H1 (cell line): ENCODE measurements at regions not wholly inside any gene's neighbourhood (a gene's known extent, or its start where the extent isn't known, plus 50 kb on each side); places are given as distances from the start of the nearest gene placed in this dataset.

Experiments used
- CTCF ChIA-PET: fragments of 300-600 bp; sonication (Branson Sonifier 250); formaldehyde crosslinking; loops from one replicate; lab custom pipeline; 2021; ENCODE audit not compliant: partially characterized antibody; lab: Charles Lee
- POLR2A ChIA-PET: fragments of 300-600 bp; sonication (Branson Sonifier 250); formaldehyde crosslinking; loops from one replicate; lab custom pipeline; 2021; ENCODE audit warnings: inconsistent platforms; ENCODE audit not compliant: partially characterized antibody; lab: Charles Lee
- DNase-seq, 2 experiments: peaks; one replicate each; pipeline versions ENCODE4 v3.0.0 to v3.0.0-alpha.2; 2010 to 2022; ENCODE audit warnings: low spot score in 2 of 2, low read depth in 1 of 2, mixed read lengths in 1 of 2
- FAIRE-seq: peaks from 2 replicates; lab custom pipeline; 2011; peaks lifted over from hg19 to GRCh38; lab: Jason Lieb, UNC
- H2AFZ ChIP-seq: 2 replicates; pipeline ENCODE4 v1.8.1; 2012; ENCODE audit warnings: low read length, inconsistent platforms
- H2AK5ac ChIP-seq: 2 replicates; pipeline ENCODE4 v1.6.1; 2013; ENCODE audit warnings: low read depth, low read length
- H2BK120ac ChIP-seq: replicated peaks from 2 replicates; pipeline ENCODE3; 2013; ENCODE audit warnings: low read depth, low read length, inconsistent platforms
- H2BK12ac ChIP-seq: 2 replicates; pipeline ENCODE4 v1.6.1; 2013; ENCODE audit warnings: low read depth, low read length
- H2BK15ac ChIP-seq: 2 replicates; pipeline ENCODE4 v1.6.1; 2013; ENCODE audit warnings: low read length
- H2BK20ac ChIP-seq: 2 replicates; pipeline ENCODE4 v1.6.1; 2013; ENCODE audit warnings: low read length
- H2BK5ac ChIP-seq: 2 replicates; pipeline ENCODE4 v1.6.1; 2013; ENCODE audit warnings: low read depth, low read length
- H3K14ac ChIP-seq: 2 replicates; pipeline ENCODE4 v1.6.1; 2013; ENCODE audit warnings: inconsistent platforms; ENCODE audit not compliant: insufficient read length
- H3K18ac ChIP-seq: 2 replicates; pipeline ENCODE4 v1.6.1; 2013; ENCODE audit warnings: low read length; ENCODE audit errors: extremely low read depth
- H3K23ac ChIP-seq: 2 replicates; pipeline ENCODE4 v1.6.1; 2013; ENCODE audit warnings: inconsistent platforms; ENCODE audit not compliant: insufficient read length
- H3K23me2 ChIP-seq: 2 replicates; pipeline ENCODE4 v1.6.1; 2013; ENCODE audit warnings: low read depth, low read length
- H3K27ac ChIP-seq: 2 replicates; pipeline ENCODE4 v1.6.1; 2011; ENCODE audit warnings: low read depth, low read length, inconsistent platforms
- H3K27me3 ChIP-seq, 4 experiments: replicated peaks in 1 of 4; 1 replicate in 1 of 4; 2 replicates in 3 of 4; pipeline versions ENCODE4 v1.6.1 to v1.8.1; 2011 to 2013; ENCODE audit warnings: low read length in 3 of 4, mild to moderate bottlenecking in 3 of 4, inconsistent platforms in 2 of 4, mixed read lengths in 2 of 4, moderate library complexity in 1 of 4; ENCODE audit not compliant: control insufficient read depth in 3 of 4, insufficient read depth in 3 of 4; ENCODE audit errors: extremely low read depth in 1 of 4
- H3K36me3 ChIP-seq, 4 experiments: 2 replicates each; pipeline versions ENCODE4 v1.6.1 to v1.8.1; 2011 to 2013; ENCODE audit warnings: mild to moderate bottlenecking in 4 of 4, low read length in 3 of 4, moderate library complexity in 2 of 4, control low read depth in 1 of 4, inconsistent platforms in 1 of 4; ENCODE audit not compliant: insufficient read depth in 4 of 4, control insufficient read depth in 2 of 4
- H3K4ac ChIP-seq: replicated peaks from 2 replicates; pipeline ENCODE3; 2013; ENCODE audit warnings: low read length, low read depth, mixed read lengths, inconsistent platforms; ENCODE audit not compliant: insufficient read length
- H3K4me1 ChIP-seq, 4 experiments: replicated peaks in 1 of 4; 1 replicate in 1 of 4; 2 replicates in 3 of 4; pipeline versions ENCODE4 v1.6.1 to v1.8.1; 2011 to 2013; ENCODE audit warnings: low read length in 3 of 4, inconsistent platforms in 2 of 4, mixed read lengths in 1 of 4; ENCODE audit not compliant: insufficient read depth in 4 of 4, control insufficient read depth in 3 of 4
- H3K4me2 ChIP-seq, 2 experiments: 2 replicates each; pipeline versions ENCODE4 v1.6.1 to v1.8.1; 2011 to 2013; ENCODE audit warnings: low read depth in 2 of 2, low read length in 2 of 2, control low read depth in 1 of 2, inconsistent platforms in 1 of 2, mild to moderate bottlenecking in 1 of 2; ENCODE audit not compliant: insufficient read depth in 1 of 2
- H3K4me3 ChIP-seq, 4 experiments: fragments of 200-600, 300-600 bp in 1 of 4; sonication (generic), shearing (Covaris generic), sonication (Bioruptor Twin) in 1 of 4; 2 replicates each; pipeline versions ENCODE4 v1.5.1 to v1.8.1; 2011 to 2016; ENCODE audit warnings: low read length in 4 of 4, low read depth in 3 of 4, control low read depth in 2 of 4, inconsistent platforms in 2 of 4, mild to moderate bottlenecking in 2 of 4, mixed read lengths in 1 of 4, moderate library complexity in 1 of 4; ENCODE audit not compliant: insufficient read depth in 2 of 4; ENCODE audit errors: extremely low read depth in 1 of 4
- H3K56ac ChIP-seq: replicated peaks from 2 replicates; pipeline ENCODE3; 2013; ENCODE audit warnings: low read depth, mild to moderate bottlenecking, mixed read lengths, low read length, inconsistent platforms; ENCODE audit not compliant: insufficient read length
- H3K79me1 ChIP-seq: 2 replicates; pipeline ENCODE4 v1.6.1; 2013; ENCODE audit warnings: low read depth, low read length, control low read depth
- H3K79me2 ChIP-seq, 2 experiments: 2 replicates each; pipeline versions ENCODE4 v1.6.1 to v1.8.1; 2012 to 2013; ENCODE audit warnings: low read length in 2 of 2, mild to moderate bottlenecking in 2 of 2, inconsistent platforms in 1 of 2; ENCODE audit not compliant: insufficient read depth in 2 of 2, control insufficient read depth in 1 of 2
- H3K9ac ChIP-seq, 4 experiments: replicated peaks in 1 of 4; 1 replicate in 1 of 4; 2 replicates in 3 of 4; pipeline versions ENCODE4 v1.6.1 to v1.8.1; 2011 to 2013; ENCODE audit warnings: low read depth in 3 of 4, low read length in 3 of 4, control low read depth in 2 of 4, mild to moderate bottlenecking in 2 of 4, moderate library complexity in 2 of 4, inconsistent platforms in 1 of 4; ENCODE audit errors: extremely low read depth in 1 of 4
- H3K9me3 ChIP-seq, 2 experiments: 2 replicates each; pipeline versions ENCODE4 v1.6.1 to v1.8.1; 2012 to 2013; ENCODE audit warnings: mild to moderate bottlenecking in 2 of 2, moderate library complexity in 2 of 2, control low read depth in 1 of 2, inconsistent platforms in 1 of 2, low read depth in 1 of 2, low read length in 1 of 2, mixed read lengths in 1 of 2; ENCODE audit not compliant: insufficient read depth in 2 of 2
- H4K20me1 ChIP-seq, 2 experiments: replicated peaks in 1 of 2; 2 replicates each; pipeline versions ENCODE3 to v1.8.1; 2011 to 2013; ENCODE audit warnings: inconsistent platforms in 2 of 2, low read length in 2 of 2, mild to moderate bottlenecking in 1 of 2; ENCODE audit not compliant: insufficient read depth in 2 of 2, control insufficient read depth in 1 of 2
- H4K5ac ChIP-seq: 2 replicates; pipeline ENCODE4 v1.6.1; 2013; ENCODE audit warnings: low read length, low read depth, mixed read lengths, inconsistent platforms; ENCODE audit not compliant: insufficient read length
- H4K8ac ChIP-seq: 2 replicates; pipeline ENCODE4 v1.8.0; 2013; ENCODE audit warnings: mild to moderate bottlenecking, moderate library complexity, low read length, inconsistent platforms; ENCODE audit not compliant: insufficient read depth; ENCODE audit errors: extremely low read depth
- H4K91ac ChIP-seq: replicated peaks from 2 replicates; pipeline ENCODE3; 2013; ENCODE audit warnings: low read length, mixed read lengths, inconsistent platforms; ENCODE audit not compliant: insufficient read length
- FOSL1 ChIP-seq: IDR thresholded peaks from 2 replicates; pipeline ENCODE4 v1.6.1; 2011; ENCODE audit warnings: mild to moderate bottlenecking, low read depth, low read length, moderate library complexity; ENCODE audit not compliant: insufficient read depth
- PHF8 ChIP-seq: fragments of 200-600 bp; sonication (generic); conservative IDR thresholded peaks from 2 replicates; pipeline ENCODE4 v1.7.1; 2012; ENCODE audit warnings: low read depth, mild to moderate bottlenecking, inconsistent platforms, low read length, moderate library complexity
- SIRT6 ChIP-seq: IDR thresholded peaks from one replicate; pipeline ENCODE4 v1.7.1; 2012; ENCODE audit warnings: low read length, inconsistent platforms
- WGBS, 2 experiments: shearing (Covaris generic) in 1 of 2; methylation state at CpG; one replicate each; pipeline versions ENCODE4 v1.1.6 to v1.1.7; 2013 to 2015; ENCODE audit warnings: low lambda C conversion rate in 2 of 2, mixed read lengths in 2 of 2, inconsistent platforms in 1 of 2, low coverage in 1 of 2, missing lambda C conversion rate in 1 of 2; ENCODE audit not compliant: insufficient replicate concordance in 2 of 2, insufficient coverage in 1 of 2, insufficient read length in 1 of 2; ENCODE audit errors: extremely low coverage in 1 of 2, missing lambda C conversion rate in 1 of 2; 5-methylcytosine and 5-hydroxymethylcytosine counted together

DNA sequence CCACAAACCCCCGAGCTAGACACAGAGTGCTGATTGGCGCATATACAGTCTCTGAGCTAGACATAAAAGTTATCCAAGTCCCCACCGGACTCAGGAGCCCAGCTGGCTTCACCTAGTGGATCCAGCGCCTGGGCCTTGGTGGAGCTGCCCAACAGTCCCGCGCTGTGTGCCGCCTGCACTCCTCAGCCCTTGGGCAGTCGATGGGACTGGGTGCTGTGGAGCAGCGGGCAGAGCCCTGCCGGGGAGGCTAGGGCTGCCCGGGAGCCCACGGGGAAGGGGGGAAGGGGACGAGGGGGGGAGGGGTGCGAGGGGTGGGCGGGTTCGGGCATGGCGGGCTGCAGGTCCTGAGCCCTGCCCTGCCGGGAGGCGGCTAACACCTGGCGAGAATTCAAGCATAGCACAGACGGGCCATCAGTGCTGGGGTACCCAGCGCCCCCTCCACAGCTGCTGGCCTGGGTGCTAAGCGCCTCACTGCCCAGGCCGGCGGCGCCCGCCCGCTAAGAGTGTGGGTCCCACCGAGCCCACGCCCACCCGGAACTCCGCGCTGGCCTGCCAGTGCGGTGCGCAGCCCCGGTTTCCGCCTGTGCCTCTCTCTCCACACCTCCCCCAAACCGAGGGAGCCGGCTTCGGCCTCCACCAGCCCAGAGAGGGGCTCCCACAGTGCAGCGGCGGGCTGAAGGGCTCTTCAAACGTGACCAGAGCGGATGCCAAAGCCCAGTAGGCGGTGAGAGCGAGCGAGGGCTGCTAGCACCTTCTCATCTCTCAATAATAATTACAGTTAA, 391.2 kb upstream of the NUDT12 start:
- 97% methylated on average over 23 of the region's 47 CpGs; no CpG with 5 or more reads in 1 of the 2 experiments for WGBS, 2 experiments
- no peaks in the 10 kb centered on the region for H3K4me1 ChIP-seq

More for the DNA sequence above, 391.2 kb upstream of the NUDT12 start:
- Histone ChIP-seq H3K18ac (no peak overlapping the region), H3K9ac (no peak overlapping the region), H4K8ac (no peak overlapping the region), H3K9me3 (peaks cover 0 to 10% of the 10 kb centered on the region in 2 experiments; a peak in 2 of 4 replicates), H3K4ac (no peak overlapping the region), H3K27ac (no peak overlapping the region), H3K79me1 (no peaks in the 10 kb centered on the region), H2AFZ (no peak overlapping the region), H3K14ac (no peak overlapping the region), H3K56ac (no peak overlapping the region), H3K4me3 (no peak overlapping the region), H2BK5ac (no peak overlapping the region), H4K5ac (no peak overlapping the region), H2AK5ac (no peak overlapping the region), H2BK15ac (no peak overlapping the region), H3K79me2 (no peaks in the 10 kb centered on the region), H2BK20ac (no peak overlapping the region), H3K4me2 (no peak overlapping the region), H4K20me1 (no peaks in the 10 kb centered on the region), H2BK12ac (no peak overlapping the region), H2BK120ac (no peak overlapping the region), H4K91ac (no peak overlapping the region), H3K36me3 (no peaks in the 10 kb centered on the region; a peak in 1 of 8 replicates), H3K27me3 (no peaks in the 10 kb centered on the region), H3K23ac (no peak overlapping the region), H3K23me2 (no peaks in the 10 kb centered on the region)
- TF ChIP-seq PHF8: no peak
- no peak for TF ChIP-seq SIRT6
- no peak for TF ChIP-seq FOSL1
- CTCF ChIA-PET: interaction anchor here (0.8 to 1.1 kb wide), 2 partner anchors 82 to 370 kb away, joined by 3 read pairs; no protein-coding TSS in a partner anchor
- no peak for FAIRE-seq
- POLR2A ChIA-PET: no interaction called here
- DNase-seq: no peak
